NCI-H446 treated with DMSO at 0.1 percent for 48 hours (cell line): ENCODE measurements at regions not wholly inside any gene's neighbourhood (a gene's known extent, or its start where the extent isn't known, plus 50 kb on each side); places are given as distances from the start of the nearest gene placed in this dataset.

Experiments
- DNase-seq: peaks from one replicate; lab custom pipeline; 2025; lab: John Stamatoyannopoulos, UW

DNA sequence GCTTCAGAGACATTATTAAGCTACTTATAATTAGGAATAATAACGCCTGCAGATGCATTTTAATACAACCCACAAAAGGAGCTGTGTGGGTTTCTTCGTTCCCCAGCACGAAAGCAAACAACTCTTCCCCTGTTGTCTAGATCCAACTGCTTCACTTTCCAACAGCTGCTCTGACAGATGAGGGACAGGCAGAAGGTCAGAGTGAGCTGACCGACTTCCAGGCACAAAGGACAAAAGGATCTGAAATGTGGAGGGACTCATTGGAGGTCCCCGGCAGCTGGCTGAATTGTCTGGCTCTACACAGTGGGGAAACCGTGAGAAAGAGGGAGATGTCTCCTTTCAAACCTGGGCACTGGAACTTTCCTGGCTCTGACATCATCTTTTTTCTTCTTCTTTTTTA lies 79.1 kb upstream of the ALDH1B1 start:
- DNase-seq, result no peak

DNA sequence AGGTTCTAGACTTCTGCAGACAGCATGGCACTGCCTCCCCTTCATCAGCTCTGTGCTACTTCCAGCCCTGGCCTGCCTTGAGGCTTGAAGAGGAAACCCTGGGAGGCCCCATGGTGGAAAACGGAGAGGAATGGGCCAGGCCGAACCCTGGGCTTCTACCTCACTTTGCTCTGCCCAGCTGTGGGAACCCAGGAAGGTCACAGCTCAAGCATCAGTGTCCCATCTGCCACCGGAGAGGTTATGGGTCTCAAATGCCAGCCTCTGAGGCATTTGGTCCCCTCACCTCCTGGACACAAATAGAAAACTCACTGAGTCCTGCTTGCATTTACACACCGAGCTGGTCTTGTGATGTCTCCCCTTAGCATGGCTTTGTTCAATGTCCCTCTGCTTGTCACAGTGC lies 80.1 kb upstream of the ALDH1B1 start:
- DNase-seq, result no peak

- DNase-seq, result no peak
Observed at GRCh38 chr9:38311382-38312270, 80.9 kb upstream of the ALDH1B1 start.

- peak; percentile 85 for DNase-seq
Observed at GRCh38 chr9:38309324-38310195, 82.9 kb upstream of the ALDH1B1 start.

- no peak for DNase-seq
Observed at GRCh38 chr9:38308136-38308535, 84.4 kb upstream of the ALDH1B1 start.

- DNase-seq, result no peak
Observed at GRCh38 chr9:38306899-38307298, 85.6 kb upstream of the ALDH1B1 start.

DNA sequence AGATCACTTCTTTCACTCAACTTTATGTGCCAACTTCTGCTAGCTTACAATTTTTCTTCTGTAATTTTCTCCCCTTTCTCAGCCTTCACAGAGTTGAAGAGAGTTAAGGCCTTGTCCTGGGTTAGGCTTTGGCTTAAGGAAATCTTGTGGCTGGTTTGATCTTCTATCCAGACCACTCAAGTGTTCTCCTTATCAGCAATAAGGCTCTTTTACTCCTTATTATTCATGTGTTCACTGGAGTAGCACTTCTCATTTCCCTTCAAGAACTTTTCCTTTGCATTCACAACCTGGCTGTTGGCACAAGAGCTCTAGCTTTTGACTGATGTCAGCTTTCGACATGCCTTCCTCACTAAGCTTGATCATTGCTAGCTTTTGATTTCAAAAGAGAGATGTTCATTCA lies 86.9 kb upstream of the ALDH1B1 start:
- DNase-seq, result no peak

DNA sequence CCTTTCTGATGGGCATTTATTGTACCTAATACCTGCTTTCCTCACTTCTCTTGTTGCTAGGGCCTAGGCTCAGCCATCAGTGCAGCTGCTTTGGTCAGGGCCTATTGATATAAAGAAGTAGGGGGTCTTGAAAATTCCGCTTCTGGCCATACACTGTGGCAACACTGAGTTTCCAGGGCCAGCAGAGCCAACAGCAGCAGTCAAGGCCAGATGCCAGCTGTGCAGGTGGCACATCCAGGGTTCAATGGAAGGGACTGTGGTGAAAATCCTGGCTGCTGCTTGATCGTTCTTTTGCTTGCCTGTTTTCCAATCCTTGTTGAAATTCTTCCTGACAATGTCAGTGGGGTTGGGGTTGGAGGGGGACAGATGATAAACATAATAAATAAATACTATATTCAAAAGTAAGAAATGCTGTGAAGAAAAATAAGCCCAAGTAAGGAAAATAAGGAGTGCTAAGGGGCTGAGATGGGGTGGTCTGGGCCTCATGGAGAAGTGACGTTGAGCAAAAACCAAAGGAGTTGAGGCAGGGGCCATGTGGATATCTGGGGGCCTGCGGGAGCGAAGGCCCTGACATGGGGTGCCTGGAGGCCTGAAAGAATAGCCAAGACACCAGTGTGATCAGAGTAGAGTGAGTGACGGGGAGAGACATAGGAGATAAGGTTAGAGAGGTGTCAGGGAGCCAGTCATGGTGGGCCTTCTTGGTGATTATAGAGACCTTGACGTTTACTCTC lies 91.0 kb upstream of the ALDH1B1 start:
- DNase-seq, result no peak

- no peak for DNase-seq
Observed at GRCh38 chr9:38299856-38300255, 92.6 kb upstream of the ALDH1B1 start.

DNA sequence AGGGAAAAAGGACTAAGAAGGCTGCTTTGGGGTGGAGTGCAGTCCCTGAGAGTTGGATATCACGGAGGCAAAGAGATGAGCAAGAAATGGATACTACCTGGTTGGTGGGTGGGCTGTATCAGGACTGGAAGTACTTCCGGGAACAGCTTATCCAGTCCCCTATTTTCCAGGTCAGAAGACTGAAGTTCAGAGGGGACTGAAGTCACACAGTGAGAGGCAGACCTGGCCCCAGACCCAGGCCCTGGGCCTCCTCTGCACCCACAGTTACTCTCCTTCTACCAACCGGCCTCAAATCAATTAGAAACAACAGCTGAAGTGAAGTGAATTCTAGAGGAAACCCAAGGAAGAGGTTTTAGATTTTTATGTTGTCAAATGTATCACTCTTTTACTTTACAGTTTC lies 93.6 kb upstream of the ALDH1B1 start:
- DNase-seq, result no peak

GRCh38 chr9:38298503-38298902 lies 94.0 kb upstream of the ALDH1B1 start:
- peak; percentile 89 for DNase-seq

- no peak for DNase-seq
Observed at GRCh38 chr9:38296807-38297206, 95.7 kb upstream of the ALDH1B1 start.

DNA sequence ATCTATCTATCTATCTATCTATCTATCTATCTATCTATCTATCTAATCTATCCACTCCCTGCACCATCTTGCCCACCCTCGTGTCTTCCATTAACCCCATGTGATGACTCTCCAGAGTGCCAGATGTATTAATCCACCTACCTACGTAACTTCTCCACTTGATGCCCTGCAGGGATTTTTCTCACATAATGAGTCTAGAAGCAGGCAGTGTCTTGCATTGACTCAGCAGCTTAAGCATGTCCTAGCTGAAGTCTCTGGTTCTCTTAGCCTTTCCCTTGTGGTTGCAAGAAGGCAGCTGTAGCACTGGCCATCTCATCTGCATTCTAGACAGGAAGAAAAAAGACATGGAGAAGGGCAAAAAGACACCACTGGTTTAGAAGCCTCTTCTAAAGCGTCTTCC lies 96.7 kb upstream of the ALDH1B1 start:
- no peak for DNase-seq

DNA sequence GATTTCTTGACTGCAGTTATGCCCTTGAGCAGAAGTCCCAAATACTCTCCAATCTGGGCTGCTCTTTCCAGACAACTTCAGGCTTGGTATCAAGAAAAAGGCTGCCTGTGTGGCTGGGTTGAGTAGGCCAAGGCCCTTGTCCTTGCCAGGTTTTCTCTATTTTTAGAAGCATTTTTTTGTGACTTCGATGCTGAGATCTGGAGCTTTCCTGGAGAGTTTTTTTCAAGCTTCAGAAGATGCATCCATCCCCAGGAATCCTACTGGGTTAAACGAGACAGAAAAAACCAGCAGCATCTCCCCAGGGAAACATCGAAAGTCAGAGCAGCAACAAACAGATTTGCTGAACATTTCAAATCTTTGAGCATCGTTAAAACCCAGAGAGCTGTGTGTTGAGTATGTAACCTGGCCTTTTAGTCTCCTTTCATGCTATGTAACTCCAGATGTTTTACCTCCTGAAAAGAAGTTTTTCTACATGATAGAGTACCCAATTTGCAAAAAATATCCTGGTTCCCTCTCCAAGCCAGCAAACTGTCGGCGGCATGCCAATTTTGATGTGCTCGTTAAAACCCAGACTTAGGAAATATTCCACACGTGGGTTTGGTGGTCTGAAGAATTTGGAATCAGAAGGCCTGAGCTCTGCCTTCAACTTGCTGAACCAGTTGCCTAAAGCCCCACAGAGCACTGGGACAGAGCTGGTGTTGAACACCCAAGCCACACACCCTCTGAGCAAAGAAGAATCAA lies 98.1 kb upstream of the ALDH1B1 start:
- peak; percentile 80 for DNase-seq

DNA sequence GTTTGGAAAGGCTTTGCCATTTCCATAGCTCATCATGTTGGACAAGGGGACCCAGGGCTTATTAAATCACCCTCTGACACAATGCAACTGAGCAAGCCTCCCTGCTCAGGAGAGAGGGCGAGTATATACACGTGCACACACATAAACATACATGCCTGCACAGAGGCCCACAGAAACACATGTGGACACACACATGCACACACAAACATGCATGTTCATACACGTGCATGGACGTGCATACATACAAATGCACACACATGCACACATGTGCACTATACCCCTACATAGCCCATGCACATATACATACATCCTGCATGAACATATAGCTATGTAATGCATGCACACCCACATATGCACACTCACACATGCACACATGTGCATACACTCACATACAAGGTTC lies 99.5 kb upstream of the ALDH1B1 start:
- DNase-seq, result no peak

GRCh38 chr9:38292480-38292879 lies 100.0 kb upstream of the ALDH1B1 start:
- no peak for DNase-seq

DNA sequence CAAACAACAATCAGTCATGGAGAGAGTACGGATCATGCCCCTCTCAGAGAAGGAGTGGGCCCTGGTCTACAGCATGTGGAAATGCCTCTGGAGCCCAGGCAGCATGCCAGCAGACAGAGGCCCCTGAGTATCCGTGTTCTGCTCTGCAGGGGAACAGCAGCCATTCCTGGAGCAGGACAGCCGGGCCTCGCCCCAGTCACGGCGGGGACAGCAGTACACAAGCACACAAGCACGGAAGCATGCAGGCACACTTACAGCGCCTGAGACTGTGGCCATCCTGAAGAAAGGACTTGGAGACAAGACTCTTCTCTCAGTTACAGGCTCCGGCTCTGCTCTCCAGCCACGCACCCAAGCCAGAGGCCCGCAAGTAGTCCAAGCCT lies 102.6 kb upstream of the ALDH1B1 start:
- DNase-seq, result no peak

DNA sequence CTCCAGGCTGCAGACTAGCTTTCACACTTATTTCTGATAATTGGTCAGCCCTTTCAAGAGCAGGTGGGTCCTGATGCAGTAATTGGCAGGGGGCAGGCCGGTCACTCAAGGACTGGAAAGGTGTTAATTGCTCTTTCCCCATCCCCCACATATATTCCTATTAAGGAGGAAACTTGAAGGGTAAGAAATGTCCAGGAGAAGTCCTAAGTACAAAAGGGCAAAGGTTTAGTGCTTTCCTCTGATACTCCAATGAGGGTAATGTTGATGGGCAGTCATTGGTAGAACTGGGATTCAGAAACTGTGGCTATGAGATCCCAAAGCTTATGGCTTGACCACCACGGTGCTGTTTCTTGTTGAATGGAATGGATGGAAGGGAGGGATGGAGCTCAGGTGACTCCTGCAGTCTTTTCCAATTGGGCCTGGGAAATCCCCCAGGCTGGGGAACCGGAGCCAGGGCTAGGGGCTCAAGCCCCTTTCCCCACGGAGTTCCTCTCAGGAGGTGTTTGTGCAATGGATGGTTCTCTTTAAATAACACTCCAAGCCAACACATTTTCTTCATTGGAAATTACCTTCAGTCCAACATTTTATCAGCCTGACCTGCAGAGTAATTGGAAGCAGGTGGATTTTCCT lies 103.2 kb upstream of the ALDH1B1 start:
- no peak for DNase-seq

- no peak for DNase-seq
Observed at GRCh38 chr9:38288502-38288901, 104.0 kb upstream of the ALDH1B1 start.

- DNase-seq, result no peak
Observed at GRCh38 chr9:38287420-38287985, 105.0 kb upstream of the ALDH1B1 start.

DNA sequence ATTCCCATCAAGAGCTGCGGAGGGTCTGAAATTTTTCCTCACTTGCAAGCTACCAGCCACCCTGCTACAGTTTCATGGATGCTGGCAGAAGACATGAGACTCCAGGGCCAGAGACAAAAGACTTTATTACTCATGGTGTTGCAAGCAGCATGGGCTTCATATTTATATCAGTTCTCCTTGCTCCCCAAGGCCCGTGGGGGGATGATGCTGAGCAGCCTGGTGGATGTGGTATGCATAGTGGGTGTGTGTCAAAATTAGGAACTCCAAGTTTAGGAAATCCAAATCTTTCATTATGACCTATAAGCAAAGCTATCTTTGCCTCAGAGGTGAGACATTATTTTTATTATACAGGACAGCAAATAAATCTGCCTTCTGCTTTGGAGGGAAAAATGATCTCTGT lies 105.7 kb upstream of the ALDH1B1 start:
- no peak for DNase-seq
